ENCODE measurements at regions not wholly inside any gene's neighbourhood (a gene's known extent, or its start where the extent isn't known, plus 50 kb on each side); places are given as distances from the start of the nearest gene placed in this dataset.

- no peak for DNase-seq (ENCODE audit: low read depth in 2 of 2)
Measured at GRCh38 chr20:57920971-57921370, 211.2 kb upstream of the PMEPA1 start.

DNA sequence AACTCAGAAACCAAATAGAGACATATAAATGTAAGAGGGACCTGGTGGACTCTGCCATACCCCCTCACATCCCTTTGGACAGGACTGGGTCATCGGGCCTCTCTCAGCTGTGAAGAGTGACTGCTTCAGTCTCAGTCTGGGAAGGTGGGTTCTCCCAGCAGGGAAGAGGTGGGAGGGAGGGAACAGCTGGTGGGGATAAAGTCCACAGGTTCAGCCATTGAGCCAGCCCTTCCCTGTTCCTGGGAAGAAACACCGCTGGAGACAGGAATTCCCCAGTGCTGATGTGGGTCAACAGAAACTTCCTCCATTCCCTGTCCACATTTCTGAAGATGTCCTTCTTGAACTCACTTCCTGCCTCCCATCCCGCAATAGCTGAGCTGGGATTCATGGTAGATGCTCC lies 209.2 kb upstream of the PMEPA1 start:
- DNase-seq (ENCODE audit: low read depth in 2 of 2) = no peak

GRCh38 chr20:57918551-57918950 lies 208.7 kb upstream of the PMEPA1 start:
- no peak for DNase-seq (ENCODE audit: low read depth in 2 of 2)

- no peak for DNase-seq (ENCODE audit: low read depth in 2 of 2)
Measured at GRCh38 chr20:57914205-57914604, 204.4 kb upstream of the PMEPA1 start.

DNA sequence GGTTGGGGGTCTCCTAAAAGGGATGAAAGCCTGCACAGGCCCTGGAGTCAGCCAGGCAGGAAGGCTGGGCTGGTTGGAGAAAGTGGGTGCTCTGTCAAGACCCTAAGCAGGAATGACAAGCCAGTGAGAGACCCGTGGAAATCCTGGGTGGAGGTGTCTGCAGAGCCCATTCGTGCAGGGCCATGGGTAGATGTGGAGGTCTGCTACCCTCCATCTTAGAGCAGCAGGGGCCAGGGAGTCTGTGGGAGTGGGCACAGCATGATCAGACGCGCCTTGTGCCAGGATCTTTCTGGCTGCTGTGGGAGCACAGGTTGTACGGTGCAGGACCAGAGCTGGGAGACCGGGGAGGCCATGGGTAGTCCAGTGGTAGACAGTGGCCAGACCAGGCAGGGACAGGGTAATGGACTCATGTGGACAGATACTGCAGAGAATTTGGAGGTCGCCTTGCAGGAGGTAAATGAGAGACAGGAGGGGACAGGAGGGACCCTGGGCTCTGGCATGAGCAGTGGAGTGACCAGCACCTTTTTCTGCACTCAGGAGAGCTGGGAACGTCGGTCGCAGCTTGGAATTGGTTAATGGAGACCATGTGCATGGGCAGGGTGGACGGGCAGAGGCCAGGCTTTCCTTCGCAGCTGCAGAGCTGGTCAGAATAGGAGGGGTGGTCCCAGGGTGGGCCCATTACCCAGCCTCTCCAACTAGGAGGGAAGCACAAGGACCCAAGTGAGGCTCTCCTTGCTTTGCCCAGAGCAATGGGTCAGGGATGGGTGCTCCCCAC lies 203.5 kb upstream of the PMEPA1 start:
- no peak for DNase-seq (ENCODE audit: low read depth in 2 of 2)

GRCh38 chr20:57912227-57912582 lies 202.4 kb upstream of the PMEPA1 start:
- DNase-seq (ENCODE audit: low read depth in 2 of 2) = no peak

DNA sequence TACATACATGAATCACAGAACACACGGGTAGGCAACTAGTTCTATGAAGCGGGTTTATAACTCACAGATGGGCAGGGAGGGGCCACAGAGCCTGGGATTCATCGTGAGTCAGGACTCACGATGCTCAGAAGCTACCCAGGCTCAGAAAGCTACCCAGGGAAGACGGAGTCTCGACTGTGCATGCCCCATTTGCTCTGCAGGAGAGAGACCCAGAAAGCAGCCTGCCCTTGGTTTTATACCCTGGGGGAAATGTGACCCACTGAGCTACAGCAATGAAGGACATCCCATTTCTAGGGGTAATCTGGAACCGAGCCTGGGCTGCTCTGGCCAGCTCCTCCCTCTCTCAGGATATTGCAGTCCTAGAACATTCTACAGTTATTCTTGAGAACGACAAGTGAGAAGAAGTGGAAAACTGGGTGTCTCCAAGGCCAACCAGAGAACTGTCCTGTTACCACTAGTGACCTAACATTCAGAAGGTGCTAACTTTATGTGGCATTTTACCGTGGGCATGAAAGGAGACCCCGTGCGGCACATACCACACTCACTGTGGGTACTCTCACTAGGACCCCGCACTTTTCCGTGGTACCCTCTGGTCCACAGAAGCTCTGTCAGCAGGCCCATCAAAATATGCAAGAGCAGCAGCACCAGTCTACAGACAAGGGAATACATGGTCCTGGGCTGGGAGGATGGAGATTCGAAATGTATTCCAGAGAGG lies 201.9 kb upstream of the PMEPA1 start:
- DNase-seq (ENCODE audit: low read depth in 2 of 2) = no peak

- DNase-seq (ENCODE audit: low read depth in 2 of 2) = no peak
Measured at GRCh38 chr20:57910716-57911115, 200.9 kb upstream of the PMEPA1 start.

GRCh38 chr20:57909763-57910331 lies 200.0 kb upstream of the PMEPA1 start:
- no peak for DNase-seq (ENCODE audit: low read depth in 2 of 2)

- no peak for DNase-seq (ENCODE audit: low read depth in 2 of 2)
Measured at GRCh38 chr20:57908704-57909630, 199.2 kb upstream of the PMEPA1 start.

DNA sequence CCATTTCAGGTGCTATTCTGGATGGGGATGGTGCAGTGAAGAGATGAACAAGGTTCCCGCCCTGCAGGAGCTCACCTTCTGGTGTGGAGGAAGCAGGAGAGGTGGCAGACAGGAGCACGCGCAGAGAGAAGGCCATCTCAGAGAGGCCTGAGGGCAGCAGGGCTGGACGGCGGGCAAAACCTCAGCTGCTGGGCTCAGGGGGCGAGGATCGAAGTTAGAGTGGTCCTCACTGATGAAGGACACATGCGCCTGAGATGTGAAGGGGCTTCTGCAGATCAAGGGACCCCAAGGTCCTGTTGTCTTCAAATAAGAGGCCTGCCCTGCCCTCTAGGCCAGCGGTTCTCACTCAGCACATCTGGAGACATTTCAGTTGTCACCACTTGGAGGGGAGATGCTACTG lies 198.4 kb upstream of the PMEPA1 start:
- DNase-seq (ENCODE audit: low read depth in 2 of 2) = no peak

DNA sequence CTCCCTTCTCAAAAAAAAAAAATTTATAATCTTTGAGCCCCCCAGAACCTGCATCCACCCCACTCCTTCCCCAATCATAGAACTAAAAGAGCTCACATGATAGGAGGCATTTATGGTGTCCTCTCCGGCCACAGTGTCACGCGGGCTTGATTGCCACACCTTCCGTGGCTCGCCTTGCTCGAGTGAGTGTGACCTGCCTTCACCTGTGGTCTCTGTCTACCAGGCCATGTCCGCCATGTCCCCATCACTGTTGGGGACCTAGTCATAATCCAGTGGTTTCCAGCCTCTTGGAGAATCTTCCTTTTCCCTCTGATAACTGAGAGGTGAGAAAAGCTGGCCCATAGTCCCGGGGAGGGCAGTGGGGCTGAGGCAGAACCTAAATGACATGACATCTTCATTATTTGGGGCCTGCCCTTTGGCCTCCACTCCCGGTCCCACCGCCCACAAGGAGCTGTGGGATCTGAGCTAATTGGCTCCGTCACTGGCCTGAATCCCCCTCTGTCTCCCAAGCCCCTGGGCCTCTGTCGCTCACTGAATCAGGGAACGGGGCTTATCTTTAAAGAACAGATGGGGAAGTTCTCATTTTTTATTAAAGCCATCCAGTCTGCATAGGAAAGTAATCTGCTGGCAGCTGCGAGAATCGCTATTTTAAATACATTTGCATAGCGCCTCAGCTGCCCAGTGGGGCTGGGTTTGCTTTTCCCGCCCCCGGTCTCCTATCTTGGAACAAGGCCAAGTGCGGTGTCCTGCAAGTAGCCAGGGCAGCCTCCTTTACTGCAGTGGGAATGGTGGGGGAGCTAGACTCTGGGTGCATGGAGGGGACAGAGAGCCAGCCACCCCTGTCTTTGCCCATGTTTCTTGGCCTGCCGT lies 197.6 kb upstream of the PMEPA1 start:
- no peak for DNase-seq (ENCODE audit: low read depth in 2 of 2)

DNA sequence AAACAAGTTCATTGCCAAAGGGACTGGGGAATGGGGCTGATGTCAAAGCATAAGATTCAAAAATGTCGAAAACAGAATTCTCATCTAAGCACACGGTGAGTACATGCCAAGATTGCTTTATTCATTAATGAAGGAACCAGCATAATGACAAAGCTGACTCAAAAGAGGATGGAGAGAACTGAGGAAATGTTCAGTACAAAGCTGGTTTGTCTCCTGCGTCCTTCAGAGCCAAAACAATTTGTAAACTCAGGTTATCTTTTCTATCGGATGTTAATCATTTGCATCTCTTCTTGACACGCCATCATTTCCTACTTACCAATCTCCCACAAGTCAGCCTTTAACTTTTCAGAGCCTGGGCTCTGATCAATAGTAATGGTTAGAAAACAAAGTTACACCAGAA lies 195.6 kb upstream of the PMEPA1 start:
- no peak for DNase-seq (ENCODE audit: low read depth in 2 of 2)

- DNase-seq (ENCODE audit: low read depth in 2 of 2) = no peak
Measured at GRCh38 chr20:57904314-57905105, 194.7 kb upstream of the PMEPA1 start.

GRCh38 chr20:57902473-57902872 lies 192.7 kb upstream of the PMEPA1 start:
- DNase-seq (ENCODE audit: low read depth in 2 of 2) = no peak

DNA sequence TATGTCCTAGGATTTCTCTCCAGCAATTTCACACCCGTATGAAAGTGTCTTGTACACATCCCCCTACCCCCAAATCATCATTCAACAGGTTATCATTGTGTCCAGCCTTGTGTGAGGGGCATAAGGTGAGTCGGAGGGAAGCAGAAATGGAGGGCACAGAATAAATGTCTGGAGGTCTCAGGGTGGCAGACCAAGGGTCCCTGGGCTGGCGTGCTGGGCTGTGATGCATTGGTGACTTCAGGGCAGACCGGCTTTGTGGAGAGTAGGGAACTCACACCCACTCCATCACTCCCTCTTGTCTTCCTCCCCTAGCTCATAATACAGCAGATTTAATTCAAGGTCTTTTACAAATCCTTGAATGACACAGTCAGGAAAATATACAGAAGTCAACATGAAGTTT lies 191.7 kb upstream of the PMEPA1 start:
- no peak for DNase-seq (ENCODE audit: low read depth in 2 of 2)

- no peak for DNase-seq (ENCODE audit: low read depth in 2 of 2)
Measured at GRCh38 chr20:57900226-57900905, 190.6 kb upstream of the PMEPA1 start.

DNA sequence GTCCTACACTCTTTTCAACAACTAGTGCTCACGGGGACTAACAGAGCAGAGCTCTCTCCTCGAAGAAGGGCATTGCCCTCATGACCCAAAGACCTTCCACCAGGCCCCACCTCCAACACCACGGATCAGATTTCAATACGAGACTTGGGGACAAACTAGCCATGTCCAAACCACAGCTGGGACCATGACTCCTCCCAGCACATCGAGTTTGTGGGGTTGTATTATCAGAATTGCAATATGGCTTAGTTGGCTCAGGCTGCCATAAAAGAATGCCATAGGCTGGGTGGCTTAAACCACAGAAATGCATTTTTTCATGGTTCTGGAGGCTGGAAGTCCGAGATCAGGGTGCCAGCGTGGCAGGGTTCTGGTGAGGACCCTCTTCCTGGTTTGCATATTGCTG lies 189.7 kb upstream of the PMEPA1 start:
- no peak for DNase-seq (ENCODE audit: low read depth in 2 of 2)

DNA sequence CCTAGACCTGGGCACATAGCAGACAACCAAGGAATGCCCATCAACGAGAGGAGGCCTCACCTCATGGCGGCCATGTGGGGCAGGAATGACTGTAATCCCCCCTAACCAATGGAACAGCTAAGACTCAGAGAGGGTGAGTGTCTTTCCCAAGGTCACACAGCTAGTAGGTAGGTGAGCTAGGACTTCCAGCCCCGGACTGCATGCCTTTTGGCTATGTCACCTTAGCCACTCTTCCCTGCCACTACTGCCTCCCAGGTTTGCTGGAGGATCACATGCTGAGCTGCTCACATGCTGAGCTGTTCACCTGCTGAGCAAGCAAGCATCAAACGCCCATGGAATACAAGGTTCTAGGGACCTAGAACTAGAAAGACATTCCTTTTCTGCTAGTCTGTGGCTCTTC lies 188.5 kb upstream of the PMEPA1 start:
- no peak for DNase-seq (ENCODE audit: low read depth in 2 of 2)

GRCh38 chr20:57897891-57898290 lies 188.1 kb upstream of the PMEPA1 start:
- no peak for DNase-seq (ENCODE audit: low read depth in 2 of 2)

Measured in stimulated activated CD8-positive, alpha-beta memory T cell treated with anti-CD3 and anti-CD28 coated beads, Interleukin-15, amount 100 ng/mL, for 48 hours (primary cell).